ENCODE measurements at regions not wholly inside any gene's neighbourhood (a gene's known extent, or its start where the extent isn't known, plus 50 kb on each side); places are given as distances from the start of the nearest gene placed in this dataset.

GRCh38 chr5:113809626-113810025 lies 296.1 kb downstream of the YTHDC2 start:
- H3K36me3 ChIP-seq: no peaks in the 10 kb centered on the region
- TF ChIP-seq POLR2A (IDR thresholded peaks at IDR 0.05): no peak
- TF ChIP-seq, protein P1, sequence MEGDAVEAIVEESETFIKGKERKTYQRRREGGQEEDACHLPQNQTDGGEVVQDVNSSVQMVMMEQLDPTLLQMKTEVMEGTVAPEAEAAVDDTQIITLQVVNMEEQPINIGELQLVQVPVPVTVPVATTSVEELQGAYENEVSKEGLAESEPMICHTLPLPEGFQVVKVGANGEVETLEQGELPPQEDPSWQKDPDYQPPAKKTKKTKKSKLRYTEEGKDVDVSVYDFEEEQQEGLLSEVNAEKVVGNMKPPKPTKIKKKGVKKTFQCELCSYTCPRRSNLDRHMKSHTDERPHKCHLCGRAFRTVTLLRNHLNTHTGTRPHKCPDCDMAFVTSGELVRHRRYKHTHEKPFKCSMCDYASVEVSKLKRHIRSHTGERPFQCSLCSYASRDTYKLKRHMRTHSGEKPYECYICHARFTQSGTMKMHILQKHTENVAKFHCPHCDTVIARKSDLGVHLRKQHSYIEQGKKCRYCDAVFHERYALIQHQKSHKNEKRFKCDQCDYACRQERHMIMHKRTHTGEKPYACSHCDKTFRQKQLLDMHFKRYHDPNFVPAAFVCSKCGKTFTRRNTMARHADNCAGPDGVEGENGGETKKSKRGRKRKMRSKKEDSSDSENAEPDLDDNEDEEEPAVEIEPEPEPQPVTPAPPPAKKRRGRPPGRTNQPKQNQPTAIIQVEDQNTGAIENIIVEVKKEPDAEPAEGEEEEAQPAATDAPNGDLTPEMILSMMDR (IDR thresholded peaks at IDR 0.05): no peak
- no peak for TF ChIP-seq POLR2AphosphoS5 (IDR thresholded peaks at IDR 0.05)
- H3K4me3 ChIP-seq: no peak overlapping the region
- intact Hi-C loops (cut with DNase I; ENCODE audit: low total_unique reads): no loop called here
- no peaks in the 10 kb centered on the region for H3K9me3 ChIP-seq
- H3K4me1 ChIP-seq: peaks cover 0 to 23% (median 13%) of the 10 kb centered on the region in 4 donors
- no peak for DNase-seq
- no peaks in the 10 kb centered on the region for H3K27me3 ChIP-seq
- H3K27ac ChIP-seq: no peak overlapping the region
- 51 to 71% (median 66%) methylated on average over 2 of the region's 2 CpGs for WGBS, 5 donors

DNA sequence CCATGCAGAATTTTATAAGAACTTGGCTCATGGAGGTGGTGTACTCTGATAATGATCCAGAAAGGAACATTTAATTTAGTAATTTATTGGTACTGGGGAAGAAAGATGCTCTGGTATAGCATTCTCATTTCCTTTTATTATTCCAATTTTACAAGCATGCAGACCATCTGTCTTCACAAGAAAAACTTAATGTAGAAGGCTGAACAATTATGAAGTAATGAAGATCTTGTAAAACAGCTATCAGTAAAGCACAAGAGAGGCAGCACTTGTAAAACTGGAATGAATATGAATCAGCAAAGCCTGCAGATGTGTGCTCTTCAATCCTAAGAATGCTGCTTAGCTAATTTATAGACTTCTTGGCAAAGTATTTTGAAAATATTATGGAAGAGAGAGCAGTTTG lies 300.0 kb downstream of the YTHDC2 start:
- Histone ChIP-seq H3K4me3 (no peak overlapping the region), H3K4me1 (peaks cover 0 to under 1% (median 0%) of the 10 kb centered on the region in 4 donors), H3K27ac (no peak overlapping the region), H3K36me3 (no peaks in the 10 kb centered on the region), H3K27me3 (no peaks in the 10 kb centered on the region), H3K9me3 (no peaks in the 10 kb centered on the region)
- DNase-seq: no peak
- intact Hi-C loops (cut with DNase I; ENCODE audit: low total_unique reads): no loop called here
- no peak for TF ChIP-seq EP300 (IDR thresholded peaks at IDR 0.05)
- TF ChIP-seq POLR2AphosphoS5 (IDR thresholded peaks at IDR 0.05): no peak
- TF ChIP-seq, protein P1 (IDR thresholded peaks at IDR 0.05): no peak
- no peak for TF ChIP-seq POLR2A (IDR thresholded peaks at IDR 0.05)

DNA sequence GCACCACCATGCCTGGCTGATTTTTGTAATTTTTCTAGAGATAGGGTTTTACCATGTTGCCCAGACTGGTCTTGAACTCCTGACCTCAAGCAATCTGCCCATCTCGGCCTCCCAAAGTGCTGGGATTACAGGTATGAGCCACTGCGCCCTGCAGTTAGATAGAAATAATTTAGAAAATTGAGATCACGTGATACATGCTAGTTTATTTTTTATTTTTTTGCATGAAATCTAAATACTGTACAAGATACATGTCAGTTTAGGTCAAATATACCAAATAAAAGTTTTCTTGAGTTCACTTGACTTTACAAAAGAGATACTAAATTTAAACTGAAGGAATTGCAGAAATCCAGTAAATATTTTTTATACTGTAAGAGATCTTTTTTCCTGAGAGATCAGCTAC lies 304.2 kb downstream of the YTHDC2 start:
- H3K4me1 ChIP-seq: no peaks in the 10 kb centered on the region
- H3K4me3 ChIP-seq: no peak overlapping the region
- H3K9me3 ChIP-seq: no peaks in the 10 kb centered on the region
- intact Hi-C loops (cut with DNase I; ENCODE audit: low total_unique reads): no loop called here
- TF ChIP-seq, protein P1 (IDR thresholded peaks at IDR 0.05): no peak
- no peak for TF ChIP-seq EP300 (IDR thresholded peaks at IDR 0.05)
- TF ChIP-seq POLR2AphosphoS5 (IDR thresholded peaks at IDR 0.05): no peak
- TF ChIP-seq POLR2A (IDR thresholded peaks at IDR 0.05): no peak
- H3K27me3 ChIP-seq: no peaks in the 10 kb centered on the region
- WGBS, 5 donors: 77 to 83% (median 80%) methylated on average over 3 of the region's 3 CpGs
- no peaks in the 10 kb centered on the region for H3K36me3 ChIP-seq
- no peak overlapping the region for H3K27ac ChIP-seq
- DNase-seq: no peak

GRCh38 chr5:113823696-113824095 lies 310.2 kb downstream of the YTHDC2 start:
- peak in 1 of 2 donors; percentile 23 for DNase-seq
- Histone ChIP-seq H3K27ac (no peak overlapping the region), H3K9me3 (no peaks in the 10 kb centered on the region), H3K4me1 (no peaks in the 10 kb centered on the region), H3K4me3 (no peak overlapping the region), H3K27me3 (no peaks in the 10 kb centered on the region), H3K36me3 (no peaks in the 10 kb centered on the region)
- WGBS, 5 donors: 32 to 51% (median 41%) methylated on average over 3 of the region's 3 CpGs
- TF ChIP-seq POLR2AphosphoS5 (IDR thresholded peaks at IDR 0.05) (no peak), EP300 (IDR thresholded peaks at IDR 0.05) (no peak), POLR2A (IDR thresholded peaks at IDR 0.05) (no peak)
- TF ChIP-seq, protein P1 (IDR thresholded peaks at IDR 0.05): no peak
- intact Hi-C loops (cut with DNase I; ENCODE audit: low total_unique reads): no loop called here
